ENCODE measurements at regions not wholly inside any gene's neighbourhood (a gene's known extent, or its start where the extent isn't known, plus 50 kb on each side); places are given as distances from the start of the nearest gene placed in this dataset.

DNA sequence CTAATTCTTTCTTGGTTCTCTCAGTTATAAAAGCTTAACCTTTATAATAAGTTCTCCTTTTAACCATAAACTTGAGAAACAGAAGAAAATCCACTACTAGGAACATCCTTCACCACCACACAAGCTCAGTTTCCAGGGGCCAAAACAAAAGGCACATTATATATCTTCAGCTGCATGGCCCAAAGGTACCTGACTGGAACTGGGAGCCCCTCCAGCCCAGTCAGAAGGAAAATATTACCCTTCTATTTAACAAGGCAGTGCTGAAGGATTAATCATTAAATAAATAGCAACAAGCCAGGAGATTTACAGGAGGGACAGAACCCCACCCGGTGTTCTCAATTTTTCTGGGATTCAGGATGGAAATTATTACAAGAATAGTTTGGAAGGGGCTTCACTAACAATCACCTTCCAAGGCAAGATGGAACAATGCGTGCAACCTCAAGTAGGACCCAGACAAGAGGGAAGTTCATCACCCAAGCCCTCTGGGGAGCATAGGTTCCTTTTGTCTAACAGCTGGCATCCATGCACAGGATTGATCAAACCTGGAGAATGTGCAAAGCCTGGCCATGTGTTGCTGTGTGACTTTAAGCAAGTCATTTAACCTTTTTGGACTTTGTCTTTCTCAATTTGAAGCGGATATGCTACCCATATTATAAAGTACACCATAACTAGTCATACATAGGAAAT is 159.6 kb upstream of the SETBP1 start:
- no peak for FAIRE-seq

DNA sequence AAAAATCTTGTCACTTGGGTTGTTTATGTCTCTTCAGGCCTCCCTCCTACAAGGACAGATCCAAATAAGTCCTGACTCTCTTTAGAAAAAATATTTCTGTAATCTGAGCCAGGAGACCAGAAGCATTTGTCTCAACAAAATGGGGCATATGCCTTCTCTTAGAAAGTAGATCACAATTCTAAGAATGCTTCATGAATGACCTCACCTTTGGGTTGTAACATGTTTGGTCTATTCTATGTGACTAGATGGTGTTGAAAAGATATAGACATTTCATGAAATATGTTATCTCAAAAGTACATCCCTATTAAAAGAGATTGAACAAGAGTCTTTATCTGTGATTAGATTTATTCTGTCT is 159.0 kb upstream of the SETBP1 start:
- no peak for FAIRE-seq

DNA sequence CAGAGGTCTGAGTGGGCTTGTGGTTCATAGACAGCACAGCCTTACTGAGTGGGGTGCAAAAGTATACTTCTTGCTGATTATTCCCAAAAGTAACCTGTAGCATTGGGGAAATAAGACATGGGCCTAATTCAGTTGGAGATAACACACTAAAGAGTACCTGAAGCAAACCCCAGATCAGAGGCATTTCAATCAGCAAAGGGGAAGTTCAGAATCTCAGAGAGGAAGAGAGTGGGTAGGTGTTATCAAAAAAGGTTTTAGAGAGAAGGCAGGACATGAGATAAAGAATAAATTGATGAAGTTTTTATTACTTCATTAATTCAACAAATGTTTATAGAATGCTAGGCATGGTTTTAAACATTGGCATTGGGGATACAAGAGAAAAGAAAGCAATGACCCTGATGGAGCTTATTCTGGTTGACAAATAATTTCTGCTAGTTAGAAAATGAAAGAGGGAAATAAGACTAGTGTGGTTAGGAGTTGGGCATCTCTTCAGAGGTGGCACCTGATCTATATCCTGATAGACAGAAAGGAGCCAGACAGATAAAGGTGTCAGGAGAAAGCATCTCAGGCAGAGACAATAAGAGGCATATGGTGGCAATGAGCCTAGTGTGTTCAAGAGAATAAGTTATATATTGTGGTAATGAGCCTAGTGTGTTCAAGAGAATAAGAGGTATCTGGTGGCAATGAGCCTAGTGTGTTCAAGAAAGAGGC is 153.8 kb upstream of the SETBP1 start:
- no peak for FAIRE-seq

DNA sequence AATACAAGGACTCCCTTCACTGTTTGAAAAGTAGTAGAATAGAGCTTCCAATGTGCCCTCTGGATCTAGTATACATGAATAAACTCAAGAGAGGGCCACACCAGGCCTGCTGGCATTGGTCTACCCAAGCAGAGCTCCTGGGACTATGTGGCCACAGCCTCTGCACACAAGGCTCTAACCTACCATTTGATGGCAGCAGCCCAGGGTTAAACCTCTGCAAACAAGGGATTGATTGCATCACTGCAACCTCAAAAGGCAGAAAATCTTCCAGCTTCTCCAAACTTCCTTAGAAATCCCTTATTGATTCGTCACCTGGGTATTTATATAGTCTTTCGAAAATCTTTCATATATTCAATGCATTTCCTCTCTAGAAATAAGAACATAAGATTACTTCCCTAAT is 147.6 kb upstream of the SETBP1 start:
- no peak for FAIRE-seq

DNA sequence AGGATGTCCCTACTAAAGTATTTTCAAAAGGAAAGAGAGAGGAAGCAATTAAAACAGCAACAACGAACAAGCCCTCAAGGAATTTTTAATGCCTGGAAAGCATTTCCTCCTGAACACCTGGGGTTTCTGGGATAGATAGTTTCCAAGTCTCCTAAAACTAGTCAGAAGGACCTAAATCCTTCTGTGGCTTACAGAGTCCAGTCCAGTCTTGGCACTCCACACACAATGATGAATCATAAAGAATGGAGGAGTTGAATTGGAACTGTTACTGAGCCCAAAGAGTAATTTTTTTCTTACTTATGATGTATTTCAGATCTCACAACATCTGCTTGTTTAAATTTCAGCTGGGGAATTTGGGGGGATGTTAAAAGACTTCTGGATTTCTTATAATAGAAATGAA is 144.6 kb upstream of the SETBP1 start:
- no peak for FAIRE-seq

DNA sequence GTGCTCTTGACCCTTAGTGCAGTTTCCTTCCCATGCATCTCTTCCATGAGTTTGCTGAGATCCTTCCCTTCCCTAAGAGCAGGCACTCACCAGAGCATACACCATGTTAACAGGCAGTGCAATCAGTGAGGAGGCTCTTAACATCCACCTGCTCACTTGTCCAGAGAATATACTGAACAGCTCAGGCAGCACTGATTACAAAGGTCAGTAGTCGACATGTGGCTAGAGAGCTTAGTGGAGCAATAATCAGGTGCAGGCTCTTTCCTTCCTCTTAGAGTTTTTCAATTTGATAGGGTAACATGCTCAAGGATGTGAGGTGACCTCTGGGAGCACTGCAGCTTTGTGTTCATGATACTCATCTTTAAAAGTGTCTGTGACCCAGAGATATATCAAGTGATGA is 144.1 kb upstream of the SETBP1 start:
- FAIRE-seq = no peak

DNA sequence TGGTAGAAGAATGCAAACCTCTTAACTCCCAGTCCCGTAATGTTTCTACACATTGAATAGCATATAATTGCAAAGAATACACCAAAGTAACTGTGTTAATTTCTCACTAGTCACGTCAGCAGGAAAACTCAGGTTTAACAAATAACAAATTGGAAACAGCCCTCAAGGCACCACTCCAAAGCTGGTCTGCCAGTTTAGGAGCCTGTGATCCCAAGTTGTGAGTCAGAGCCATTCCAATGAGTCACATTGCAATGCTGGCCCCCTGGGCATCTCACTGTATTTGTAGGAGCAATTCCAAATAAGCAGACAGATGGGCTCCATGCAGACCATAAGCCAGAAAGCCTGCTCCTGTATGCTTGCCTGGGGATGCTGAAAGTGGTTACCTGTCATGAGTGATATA is 143.2 kb upstream of the SETBP1 start:
- FAIRE-seq = no peak

DNA sequence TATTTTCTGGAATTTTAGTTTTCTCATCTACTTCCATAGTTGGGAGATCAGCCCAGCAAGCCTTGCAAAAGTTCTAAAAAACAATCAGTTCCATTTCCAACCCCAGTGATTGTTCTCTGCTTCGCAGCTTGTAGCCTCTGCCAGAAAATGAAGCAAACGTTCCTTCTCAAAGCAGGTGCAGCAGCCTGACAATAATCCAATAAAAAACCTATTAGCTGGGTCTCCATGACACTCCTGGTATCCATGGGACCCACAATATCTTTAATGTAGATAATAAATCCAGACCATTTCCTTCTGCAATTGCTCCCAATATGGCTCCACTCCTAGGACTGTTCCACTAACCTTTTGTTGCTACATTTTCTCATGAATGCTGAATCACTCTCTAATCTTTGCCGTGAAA is 140.8 kb upstream of the SETBP1 start:
- FAIRE-seq = no peak

DNA sequence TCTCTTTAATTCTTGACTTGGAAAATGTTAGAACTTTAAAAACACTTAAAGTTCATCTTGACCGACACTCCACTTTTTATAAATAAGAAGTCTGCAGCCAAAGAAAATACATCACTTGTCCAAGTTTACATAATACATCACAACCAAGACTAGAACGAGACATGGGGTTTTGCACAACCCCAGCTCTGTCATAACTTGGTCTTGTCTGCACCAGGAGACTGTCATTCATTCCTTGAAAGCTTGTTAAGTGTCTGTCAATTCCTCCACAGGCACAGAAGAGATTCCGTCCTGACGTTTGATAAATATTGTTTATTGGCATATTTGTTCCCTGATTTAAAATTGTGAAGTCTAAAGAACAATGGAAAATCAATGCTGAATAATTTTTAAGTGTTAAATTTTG is 139.5 kb upstream of the SETBP1 start:
- no peak for FAIRE-seq

DNA sequence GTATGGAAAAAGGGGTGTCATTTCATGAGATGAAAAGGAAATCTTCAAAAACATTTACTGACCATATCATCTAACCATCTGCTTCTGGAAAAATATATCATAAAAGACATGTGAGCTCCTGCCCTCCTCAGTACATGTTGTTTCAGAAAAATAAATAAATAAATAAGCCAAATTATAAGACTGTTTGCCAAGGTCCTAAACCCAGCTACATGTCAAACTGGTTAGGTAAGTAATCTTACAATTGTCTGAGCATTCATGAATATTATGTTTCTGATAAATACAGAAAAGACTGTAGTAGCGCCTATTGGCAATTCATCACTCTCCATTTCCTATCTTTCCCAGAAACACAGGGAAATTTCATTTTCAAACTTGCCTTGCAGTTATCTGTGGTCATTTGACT is 138.9 kb upstream of the SETBP1 start:
- no peak for FAIRE-seq

DNA sequence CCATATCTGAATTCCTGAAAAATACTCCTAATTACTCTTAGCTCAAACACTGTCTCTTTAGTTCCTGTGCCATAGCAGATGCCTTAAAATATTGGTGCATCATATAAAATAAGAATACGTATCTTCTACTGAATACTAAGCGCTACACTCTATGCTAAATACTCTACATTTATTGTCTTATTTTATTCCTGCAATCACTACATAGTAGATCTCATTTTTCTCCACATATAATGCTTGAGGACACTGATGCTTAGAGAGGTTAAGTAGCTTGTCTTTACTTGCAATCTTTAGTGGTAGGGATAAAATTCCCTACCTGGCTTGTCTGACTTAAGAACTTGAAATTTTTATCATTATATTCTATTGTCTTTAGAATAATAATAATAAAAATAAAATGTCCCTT is 137.3 kb upstream of the SETBP1 start:
- FAIRE-seq = no peak

DNA sequence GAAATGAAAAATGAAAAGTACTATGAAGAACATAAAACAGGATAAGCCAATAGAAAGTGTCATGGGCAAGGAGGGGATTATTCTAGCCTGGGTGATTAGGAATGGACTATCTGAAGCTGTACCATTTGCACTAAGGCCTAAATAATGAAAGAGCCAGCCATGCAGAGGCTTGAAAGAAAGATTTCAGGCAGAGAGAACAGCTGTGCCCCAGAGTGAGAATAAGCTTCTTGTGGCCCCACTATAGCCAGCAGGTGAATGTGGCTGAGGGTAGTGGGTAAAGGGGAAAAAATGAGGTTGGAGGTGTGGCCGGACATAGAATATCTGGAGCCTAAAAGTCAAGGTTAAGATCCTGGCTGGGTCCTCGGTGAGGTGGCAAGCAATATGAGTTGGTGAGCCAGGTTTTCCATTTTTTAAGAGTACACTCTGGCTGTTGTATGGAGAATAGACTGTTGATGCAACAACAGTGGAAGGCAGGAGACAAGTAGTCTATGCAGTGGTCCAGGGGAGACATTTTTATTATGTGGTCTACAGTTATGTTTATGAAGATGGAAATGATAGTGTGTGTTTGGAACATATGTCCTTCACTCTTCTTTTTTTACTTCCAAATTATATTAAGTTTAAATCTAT is 135.2 kb upstream of the SETBP1 start:
- no peak for FAIRE-seq

DNA sequence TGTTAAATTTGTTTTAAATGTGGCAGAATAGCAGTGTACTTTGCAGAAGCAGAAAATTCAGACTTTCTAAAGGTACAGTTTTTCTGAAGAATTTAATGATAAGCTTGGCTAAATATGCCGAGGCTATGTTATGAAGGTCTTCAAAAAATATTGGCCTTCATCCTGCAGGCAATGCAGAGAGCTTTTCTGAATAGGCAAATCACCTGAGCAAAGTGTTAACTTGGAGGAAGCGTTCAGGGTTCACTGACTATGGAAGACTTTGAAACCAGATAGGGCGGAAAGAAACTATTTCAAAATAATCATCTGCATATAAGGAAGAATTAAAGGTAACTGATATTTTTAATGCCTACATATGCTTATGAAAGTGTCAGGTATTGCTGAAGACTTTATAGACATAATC is 133.7 kb upstream of the SETBP1 start:
- no peak for FAIRE-seq

DNA sequence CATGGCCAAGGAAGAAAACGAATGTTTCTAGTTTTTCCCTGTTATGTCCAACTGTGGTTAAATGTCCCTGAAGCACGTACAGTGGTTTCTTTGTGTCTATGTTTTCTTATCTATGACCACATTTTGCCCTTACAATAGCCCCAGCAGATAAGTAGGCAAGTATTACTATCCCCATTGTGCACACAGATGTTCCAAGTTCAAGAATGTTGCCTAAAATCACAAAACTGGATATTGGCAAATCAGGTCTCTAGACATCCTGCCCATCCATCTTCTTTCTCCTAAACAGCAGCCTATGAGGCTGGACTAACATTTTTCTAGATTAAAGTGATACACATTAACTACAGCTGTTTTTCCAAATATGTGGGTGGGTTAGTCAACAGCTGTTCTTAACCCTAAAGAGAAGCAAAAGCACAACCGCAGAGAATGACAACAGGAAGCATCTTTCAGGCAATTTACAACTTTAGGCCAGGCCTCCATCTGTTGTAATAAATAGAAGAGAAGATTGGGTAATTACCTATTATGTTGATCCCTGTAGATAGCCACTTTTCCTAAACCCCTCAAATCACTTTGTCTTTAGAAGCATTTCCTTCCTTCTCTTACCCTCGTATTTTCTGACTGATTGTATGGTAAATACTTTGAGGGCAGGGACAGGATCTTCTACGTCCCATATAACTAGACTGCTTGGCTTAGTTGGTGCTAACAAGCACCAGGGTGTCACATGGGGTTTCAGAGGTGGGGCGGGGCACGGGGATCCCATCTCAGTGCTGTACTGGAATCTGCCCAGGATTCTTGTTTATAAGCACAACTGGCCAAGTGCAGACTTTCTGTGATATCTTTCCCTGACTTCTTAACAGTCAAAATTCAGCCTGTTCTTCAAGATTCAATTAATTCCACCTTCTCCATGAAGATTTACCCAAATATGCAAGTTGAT is 132.1 kb upstream of the SETBP1 start:
- no peak for FAIRE-seq

DNA sequence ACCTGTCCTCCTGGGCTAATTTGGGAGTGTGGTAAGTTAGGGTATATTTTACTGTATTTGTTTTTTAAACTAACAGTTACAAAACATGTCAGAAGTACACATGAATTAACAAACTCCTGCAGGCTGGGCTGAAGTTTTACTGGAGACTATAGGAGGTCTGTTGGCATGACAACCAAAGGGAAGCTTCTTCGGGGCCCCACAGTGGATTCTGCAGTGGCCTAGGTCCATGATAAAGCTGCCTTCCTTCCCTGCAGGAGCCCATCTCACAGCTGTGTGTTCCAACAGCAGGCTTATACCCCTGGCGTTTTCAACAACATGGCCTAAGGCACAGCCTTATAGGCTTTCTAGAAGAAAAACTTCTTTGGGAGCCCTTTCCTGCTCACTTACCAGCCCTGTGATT is 128.0 kb upstream of the SETBP1 start:
- FAIRE-seq = no peak

DNA sequence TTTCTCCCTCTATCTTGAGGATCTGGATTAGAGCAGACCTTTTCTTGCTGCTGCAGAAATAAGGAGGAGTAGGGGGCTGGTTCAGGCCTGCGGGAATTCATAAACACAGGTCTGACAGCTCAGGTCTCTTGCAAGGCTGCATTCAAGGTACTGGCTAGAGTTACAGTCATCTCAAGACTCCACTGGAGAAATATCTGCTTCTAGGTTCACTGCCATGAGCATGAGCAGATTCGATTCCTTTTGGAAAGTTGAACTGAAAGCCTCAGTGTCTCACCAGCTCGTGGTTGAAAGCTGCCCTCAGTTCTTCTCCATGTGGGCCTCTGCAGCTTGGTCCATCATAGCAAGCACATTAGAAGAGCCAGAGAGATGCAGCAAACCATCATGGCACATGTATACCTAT is 124.4 kb upstream of the SETBP1 start:
- no peak for FAIRE-seq

DNA sequence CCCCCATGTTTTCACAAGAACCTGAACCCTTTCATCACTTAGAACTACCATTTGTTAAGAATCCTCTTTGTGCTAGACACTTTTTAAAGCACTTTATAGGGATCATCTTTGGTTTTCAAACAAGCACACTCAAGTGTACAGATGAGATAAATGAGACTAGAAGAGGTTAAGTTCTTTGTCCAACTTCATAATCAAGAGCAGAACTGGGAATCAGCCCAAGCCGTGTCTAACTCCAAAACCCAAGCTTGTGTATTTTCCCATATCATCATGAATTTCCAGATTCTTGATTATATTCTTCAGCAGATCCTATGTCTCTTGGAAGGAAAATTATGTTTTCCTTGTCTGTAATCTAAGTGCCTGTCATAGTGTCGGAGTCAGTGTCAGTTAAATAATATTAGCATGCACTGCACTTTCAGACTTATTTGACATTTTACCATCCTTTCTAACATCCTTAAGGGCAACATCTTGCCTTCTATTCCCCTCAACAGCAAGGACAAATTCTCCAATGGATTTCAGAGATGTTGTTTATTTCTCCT is 123.0 kb upstream of the SETBP1 start:
- no peak for FAIRE-seq

DNA sequence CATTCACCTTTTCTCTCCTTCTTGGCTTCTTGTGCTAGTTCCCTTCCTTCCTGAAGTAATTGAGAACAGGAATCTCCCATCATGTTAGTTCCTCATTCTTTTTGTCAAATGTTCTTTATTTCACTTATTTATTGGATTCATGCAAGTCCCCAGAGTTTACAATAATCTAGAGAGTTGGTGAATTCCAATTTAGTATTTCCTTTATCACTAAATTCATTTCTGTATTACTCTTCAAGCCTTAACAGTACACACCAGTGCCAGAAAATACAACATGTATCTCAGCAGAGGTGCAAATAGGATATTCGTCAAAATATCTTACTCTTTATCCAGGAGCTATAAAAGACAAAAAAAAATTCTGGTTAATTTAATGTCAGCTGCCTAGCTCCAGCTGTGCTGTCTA is 121.9 kb upstream of the SETBP1 start:
- no peak for FAIRE-seq

DNA sequence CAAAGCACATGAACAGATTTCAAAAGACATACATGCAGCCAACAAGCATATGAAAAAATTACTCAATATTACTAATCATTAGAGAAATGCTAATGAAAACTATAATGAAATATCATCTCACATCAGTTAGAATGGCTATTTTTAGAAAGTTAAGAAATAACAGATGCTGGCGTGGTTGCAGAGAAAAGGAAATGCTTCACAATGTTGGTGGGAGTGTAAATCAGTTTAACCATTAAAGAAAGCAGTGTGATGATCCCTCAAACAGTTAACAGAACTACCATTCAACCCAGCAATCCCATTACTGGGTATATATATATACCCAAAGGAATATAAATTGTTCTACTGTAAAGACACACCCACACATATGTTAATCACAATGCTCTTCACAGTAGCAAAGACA is 117.7 kb upstream of the SETBP1 start:
- no peak for FAIRE-seq

DNA sequence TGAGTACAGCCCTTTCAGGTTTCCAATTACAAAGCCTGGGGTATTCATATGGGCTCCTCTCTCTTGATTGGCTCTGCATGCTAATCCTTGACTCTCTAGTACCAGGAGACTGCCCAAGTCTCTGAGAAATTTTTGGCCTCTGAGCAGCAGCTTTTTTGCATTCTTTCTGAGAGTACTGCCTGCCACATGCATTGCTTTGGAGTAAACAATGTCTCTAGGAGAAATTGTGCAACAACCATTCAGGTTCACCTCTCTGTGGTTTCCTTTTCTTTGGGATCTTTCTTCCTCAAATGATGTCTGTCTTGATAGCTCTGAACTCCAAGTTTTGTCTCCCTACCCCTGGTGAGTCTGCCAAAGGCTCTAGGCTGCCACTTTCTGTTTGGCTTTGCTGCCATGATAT is 115.8 kb upstream of the SETBP1 start:
- no peak for FAIRE-seq

DNA sequence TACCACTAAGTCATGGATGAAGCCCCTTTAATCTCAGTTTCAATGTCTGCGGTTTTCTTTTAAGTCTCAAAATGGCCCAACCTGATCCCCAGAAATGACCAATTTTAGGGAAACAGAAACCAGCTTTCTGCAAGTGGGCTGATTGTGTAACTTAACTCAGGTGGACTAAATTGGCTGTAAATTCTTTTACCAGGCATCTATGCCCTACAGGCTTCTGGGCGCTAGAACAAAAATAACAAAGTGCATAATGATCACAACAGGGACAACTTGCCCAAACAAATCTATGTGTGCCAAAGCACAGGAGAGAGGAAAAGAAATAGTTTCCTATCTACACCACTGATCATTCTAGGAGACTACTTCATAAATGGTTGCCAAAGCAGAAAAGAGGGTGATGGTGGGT is 112.3 kb upstream of the SETBP1 start:
- FAIRE-seq = no peak

DNA sequence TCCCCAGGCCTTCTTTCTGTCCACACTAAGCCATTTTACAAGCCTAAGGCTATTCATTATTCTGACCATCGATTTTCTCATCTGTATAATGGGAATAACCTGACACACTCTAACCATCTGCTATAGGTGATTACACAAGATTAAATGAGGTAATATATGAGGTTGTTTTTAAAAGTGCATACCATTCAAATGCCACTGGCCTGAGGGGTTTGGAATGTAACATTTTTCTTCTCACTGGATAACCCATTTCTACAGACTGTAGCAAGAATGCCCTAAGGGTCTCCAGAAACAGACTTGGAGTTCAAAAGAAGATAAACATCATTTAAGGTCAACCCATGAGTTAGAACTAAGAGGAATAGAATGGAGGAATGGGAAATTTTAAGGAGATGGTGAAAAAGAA is 111.7 kb upstream of the SETBP1 start:
- no peak for FAIRE-seq

DNA sequence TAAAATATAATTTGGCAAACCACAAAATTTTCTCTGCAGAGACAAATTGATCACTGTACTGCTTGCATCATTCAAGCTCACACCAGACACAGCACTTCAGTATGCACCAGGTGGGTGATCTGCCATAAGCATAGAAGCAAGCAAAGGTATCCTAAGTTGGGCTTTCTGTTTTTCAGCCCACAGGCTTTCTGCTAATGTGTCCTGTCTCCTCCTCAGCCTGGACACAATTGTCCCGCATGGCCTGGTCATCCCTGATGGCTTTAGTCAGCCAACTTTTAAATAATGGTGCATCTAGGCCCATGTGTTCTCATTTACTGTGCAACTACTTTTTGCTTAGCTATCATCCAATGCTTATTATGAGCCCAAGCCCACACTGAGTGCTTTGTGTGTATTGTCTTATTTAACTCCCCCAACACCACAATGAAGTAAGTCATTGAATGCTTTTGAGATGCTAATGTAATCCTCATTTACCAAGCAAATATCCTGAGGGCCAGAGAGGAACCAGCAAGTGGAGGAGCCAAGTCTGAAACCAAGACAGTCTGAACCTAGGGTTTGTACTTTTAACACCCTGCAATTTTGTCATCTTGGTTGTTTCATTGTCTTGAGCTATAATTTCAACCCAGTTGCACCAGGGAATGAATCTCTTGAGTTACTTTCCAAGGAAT is 111.2 kb upstream of the SETBP1 start:
- no peak for FAIRE-seq

Data from colon (tissue), 2 donors.